Stomach (tissue), 8 donors: ENCODE measurements at regions not wholly inside any gene's neighbourhood (a gene's known extent, or its start where the extent isn't known, plus 50 kb on each side); places are given as distances from the start of the nearest gene placed in this dataset.
"Not testable (repeated sequence)": the region's sequence is repeated elsewhere in the genome, so short reads cannot be mapped to it uniquely, and the experiment has no call there.

Experiments used
- DNase-seq, 2 donors: peaks; one replicate each; pipeline versions ENCODE4 v3.0.0 to v3.0.0-alpha.2; 2013 to 2019
- H3K27ac ChIP-seq, 5 donors: fragments of 200-600 bp in 4 of 5; sonication (generic) in 4 of 5; one replicate each; pipeline ENCODE4 v1.5.1; 2013 to 2019; ENCODE audit warnings: mild to moderate bottlenecking in 1 of 5, moderate library complexity in 1 of 5
- H3K27me3 ChIP-seq, 3 donors: fragments of 200-600 bp; sonication (generic); one replicate each; pipeline ENCODE4 v1.5.1; 2017 to 2019; ENCODE audit warnings: mixed run types in 1 of 3
- H3K36me3 ChIP-seq, 4 donors: fragments of 200-600 bp; sonication (generic); 1 replicate in 3 of 4; 2 replicates in 1 of 4; pipeline ENCODE4 v1.5.1; 2016 to 2019
- H3K4me1 ChIP-seq, 4 donors: fragments of 200-600 bp; sonication (generic); one replicate each; pipeline ENCODE4 v1.5.1; 2016 to 2019
- H3K4me3 ChIP-seq, 4 donors: fragments of 200-600 bp; sonication (generic) in 3 of 4; one replicate each; pipeline ENCODE4 v1.5.1; 2016 to 2019; ENCODE audit warnings: mild to moderate bottlenecking in 1 of 4
- H3K9me3 ChIP-seq, 4 donors: fragments of 200-600 bp; sonication (generic); one replicate each; pipeline ENCODE4 v1.5.1; 2016 to 2019
- CTCF ChIP-seq, 7 experiments: fragments of 450-650 bp in 4 of 7; fragments of 200-600 bp in 3 of 7; sonication (generic) in 3 of 7; IDR thresholded peaks; one replicate each; pipeline ENCODE4 v1.5.1; 2016 to 2019; ENCODE audit warnings: antibody characterized with exemption in 7 of 7, control low read depth in 2 of 7, mild to moderate bottlenecking in 1 of 7
- EP300 ChIP-seq: sonication (generic); formaldehyde crosslinking; IDR thresholded peaks from one replicate; pipeline ENCODE4 v1.6.1; 2017; ENCODE audit warnings: antibody characterized with exemption
- POLR2A ChIP-seq, 4 donors: fragments of 450-650 bp; IDR thresholded peaks; one replicate each; pipeline ENCODE4 v1.6.1; 2016; ENCODE audit warnings: antibody characterized with exemption in 4 of 4, control low read depth in 2 of 4, mild to moderate bottlenecking in 1 of 4, moderate library complexity in 1 of 4
- POLR2AphosphoS5 ChIP-seq, 3 donors: sonication (generic); formaldehyde crosslinking; IDR thresholded peaks; one replicate each; pipeline ENCODE4 v1.6.1; 2016; ENCODE audit warnings: antibody characterized with exemption in 3 of 3
- WGBS, 5 donors: extraction: QIAGEN DNeasy Blood & Tissue Kit in 3 of 5; methylation state at CpG; one replicate each; pipeline versions ENCODE4 v1.1.5 to v1.1.7; 2013 to 2018; 5-methylcytosine and 5-hydroxymethylcytosine counted together
- intact Hi-C: fragments of 100-400 bp; cut with DNase I; formaldehyde crosslinking; loops from one replicate; pipeline ENCODE4 v1.15.1; 2023; ENCODE audit warnings: low total_unique reads
- donor health status: healthy with polysubstance abuse.
- donor health status: Bipolar disorder and iron deficiency.
- donor health status: healthy.

GRCh38 chr2:14494759-14495158 lies 137.8 kb upstream of the LRATD1 start:
- Histone ChIP-seq H3K4me1 (no peaks in the 10 kb centered on the region), H3K27me3 (no peaks in the 10 kb centered on the region), H3K27ac (no peak overlapping the region), H3K4me3 (no peak overlapping the region), H3K9me3 (no peaks in the 10 kb centered on the region), H3K36me3 (no peaks in the 10 kb centered on the region)
- TF ChIP-seq CTCF (IDR thresholded peaks at IDR 0.05): no peak
- no peak for TF ChIP-seq EP300
- TF ChIP-seq POLR2AphosphoS5 (IDR thresholded peaks at IDR 0.05): no peak
- TF ChIP-seq POLR2A (IDR thresholded peaks at IDR 0.05): no peak
- no peak for DNase-seq
- intact Hi-C loops: no loop called here
- WGBS, 5 donors: 37 to 67% (median 44%) methylated on average over 1 of the region's 1 CpG

GRCh38 chr2:14501061-14501460 lies 131.5 kb upstream of the LRATD1 start:
- Histone ChIP-seq H3K36me3 (no peaks in the 10 kb centered on the region), H3K4me1 (no peaks in the 10 kb centered on the region), H3K9me3 (no peaks in the 10 kb centered on the region), H3K4me3 (no peak overlapping the region), H3K27ac (no peak overlapping the region), H3K27me3 (no peaks in the 10 kb centered on the region)
- TF ChIP-seq POLR2A (IDR thresholded peaks at IDR 0.05): no peak
- TF ChIP-seq POLR2AphosphoS5 (IDR thresholded peaks at IDR 0.05): no peak
- TF ChIP-seq EP300: no peak
- no peak for TF ChIP-seq CTCF (IDR thresholded peaks at IDR 0.05)
- no peak for DNase-seq
- intact Hi-C loops: no loop called here
- 78 to 92% (median 86%) methylated on average over 6 of the region's 6 CpGs for WGBS, 5 donors

- 92 to 94% (median 93%) methylated on average over 10 to 12 of the region's 12 CpGs for WGBS, 5 donors
Measured at GRCh38 chr2:14506955-14507354, 125.6 kb upstream of the LRATD1 start.

GRCh38 chr2:14511541-14511940 lies 121.0 kb upstream of the LRATD1 start:
- TF ChIP-seq EP300 (no peak), CTCF (IDR thresholded peaks at IDR 0.05) (no peak), POLR2AphosphoS5 (IDR thresholded peaks at IDR 0.05) (no peak), POLR2A (IDR thresholded peaks at IDR 0.05) (no peak)

More at GRCh38 chr2:14506955-14507354, 125.6 kb upstream of the LRATD1 start:
- intact Hi-C loops, DNase-seq, H3K36me3 ChIP-seq, H3K4me1 ChIP-seq, H3K4me3 ChIP-seq, H3K9me3 ChIP-seq, H3K27me3 ChIP-seq, H3K27ac ChIP-seq: not testable (repeated sequence)

GRCh38 chr2:14513903-14514302 lies 118.6 kb upstream of the LRATD1 start:
- no peak for TF ChIP-seq CTCF (IDR thresholded peaks at IDR 0.05)
- no peak for TF ChIP-seq POLR2AphosphoS5 (IDR thresholded peaks at IDR 0.05)
- no peak for TF ChIP-seq EP300
- TF ChIP-seq POLR2A (IDR thresholded peaks at IDR 0.05): no peak
- Histone ChIP-seq H3K4me3 (no peak overlapping the region), H3K9me3 (peaks cover 0 to 4% (median 0%) of the 10 kb centered on the region in 4 donors), H3K27me3 (no peaks in the 10 kb centered on the region), H3K27ac (no peak overlapping the region), H3K4me1 (no peaks in the 10 kb centered on the region), H3K36me3 (no peaks in the 10 kb centered on the region)
- intact Hi-C loops: no loop called here
- 41 to 50% (median 50%) methylated on average over 1 of the region's 1 CpG for WGBS, 5 donors
- DNase-seq: no peak

More at GRCh38 chr2:14511541-14511940, 121.0 kb upstream of the LRATD1 start:
- Histone ChIP-seq H3K27ac (no peak overlapping the region), H3K4me1 (no peaks in the 10 kb centered on the region), H3K9me3 (peaks cover 0 to 4% (median 0%) of the 10 kb centered on the region in 4 donors), H3K36me3 (no peaks in the 10 kb centered on the region), H3K4me3 (no peak overlapping the region), H3K27me3 (no peaks in the 10 kb centered on the region)
- intact Hi-C loops: no loop called here
- WGBS, 5 donors: 70 to 91% (median 87%) methylated on average over 4 of the region's 4 CpGs
- DNase-seq: no peak
